SK-N-SH (cell line): ENCODE measurements at regions not wholly inside any gene's neighbourhood (a gene's known extent, or its start where the extent isn't known, plus 50 kb on each side); places are given as distances from the start of the nearest gene placed in this dataset.

Experiments
- EP300 ChIP-seq, 2 experiments: IDR thresholded peaks; 2 replicates each; pipeline versions ENCODE4 v1.4.0 to v1.6.1; 2012; ENCODE audit warnings: borderline replicate concordance in 1 of 2, low read depth in 1 of 2, low read length in 1 of 2
- MXI1 ChIP-seq: IDR thresholded peaks from 2 replicates; pipeline ENCODE4 v1.6.1; 2012; ENCODE audit warnings: mild to moderate bottlenecking, low read depth, low read length, improper control_type of control experiment
- NRF1 ChIP-seq: IDR thresholded peaks from 2 replicates; pipeline ENCODE4 v1.6.1; 2012; ENCODE audit warnings: low read depth, mild to moderate bottlenecking, low read length
- POLR2AphosphoS5 ChIP-seq: IDR thresholded peaks from 2 replicates; pipeline ENCODE4 v1.6.1; 2012; ENCODE audit warnings: low read depth, low read length
- TAF1 ChIP-seq: IDR thresholded peaks from 2 replicates; pipeline ENCODE4 v1.6.1; 2012; ENCODE audit warnings: low read depth, mild to moderate bottlenecking, low read length, moderate library complexity, borderline replicate concordance
- TCF12 ChIP-seq: IDR thresholded peaks from 2 replicates; pipeline ENCODE4 v1.4.0; 2012
- YY1 ChIP-seq: IDR thresholded peaks from 2 replicates; pipeline ENCODE4 v1.4.0; 2012; ENCODE audit warnings: low read depth, mild to moderate bottlenecking
- TF ChIP-seq, protein P1 (sequence below): fragments of 200-600 bp; sonication (generic); IDR thresholded peaks from 2 replicates; pipeline ENCODE4 v1.6.1; 2017; ENCODE audit warnings: antibody characterized with exemption, mild to moderate bottlenecking, moderate library complexity
- TF ChIP-seq, protein P2 (sequence below): IDR thresholded peaks from 2 replicates; pipeline ENCODE4 v1.4.0; 2012; ENCODE audit warnings: low read depth
- TF ChIP-seq, protein P3 (sequence below): fragments of 150-350 bp; IDR thresholded peaks from 2 replicates; pipeline ENCODE4 v1.6.1; 2017; ENCODE audit warnings: antibody characterized with exemption, low read length, low read depth, borderline replicate concordance

DNA sequence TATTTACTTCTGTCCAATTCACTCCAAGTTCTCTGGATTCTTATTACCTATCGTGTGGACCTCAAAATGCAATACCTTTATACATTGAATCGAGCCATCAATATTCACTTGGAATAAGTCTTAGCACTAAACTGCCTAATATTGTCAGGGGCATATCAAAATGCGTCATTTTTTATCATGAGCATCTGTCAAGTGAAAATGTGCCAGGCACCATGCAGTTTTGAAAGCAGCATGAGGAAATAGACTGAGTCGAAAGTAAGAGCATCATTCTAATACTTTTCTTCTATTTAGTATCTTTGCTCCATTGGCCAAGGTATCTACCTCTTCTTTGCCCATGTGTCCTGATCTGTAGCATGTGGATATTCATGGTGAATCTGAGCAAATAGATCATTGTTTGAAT lies 1193.4 kb downstream of the CDH11 start:
- no peak for TF ChIP-seq NRF1
- TF ChIP-seq, protein P1, sequence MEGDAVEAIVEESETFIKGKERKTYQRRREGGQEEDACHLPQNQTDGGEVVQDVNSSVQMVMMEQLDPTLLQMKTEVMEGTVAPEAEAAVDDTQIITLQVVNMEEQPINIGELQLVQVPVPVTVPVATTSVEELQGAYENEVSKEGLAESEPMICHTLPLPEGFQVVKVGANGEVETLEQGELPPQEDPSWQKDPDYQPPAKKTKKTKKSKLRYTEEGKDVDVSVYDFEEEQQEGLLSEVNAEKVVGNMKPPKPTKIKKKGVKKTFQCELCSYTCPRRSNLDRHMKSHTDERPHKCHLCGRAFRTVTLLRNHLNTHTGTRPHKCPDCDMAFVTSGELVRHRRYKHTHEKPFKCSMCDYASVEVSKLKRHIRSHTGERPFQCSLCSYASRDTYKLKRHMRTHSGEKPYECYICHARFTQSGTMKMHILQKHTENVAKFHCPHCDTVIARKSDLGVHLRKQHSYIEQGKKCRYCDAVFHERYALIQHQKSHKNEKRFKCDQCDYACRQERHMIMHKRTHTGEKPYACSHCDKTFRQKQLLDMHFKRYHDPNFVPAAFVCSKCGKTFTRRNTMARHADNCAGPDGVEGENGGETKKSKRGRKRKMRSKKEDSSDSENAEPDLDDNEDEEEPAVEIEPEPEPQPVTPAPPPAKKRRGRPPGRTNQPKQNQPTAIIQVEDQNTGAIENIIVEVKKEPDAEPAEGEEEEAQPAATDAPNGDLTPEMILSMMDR = no peak
- TF ChIP-seq, protein P2, sequence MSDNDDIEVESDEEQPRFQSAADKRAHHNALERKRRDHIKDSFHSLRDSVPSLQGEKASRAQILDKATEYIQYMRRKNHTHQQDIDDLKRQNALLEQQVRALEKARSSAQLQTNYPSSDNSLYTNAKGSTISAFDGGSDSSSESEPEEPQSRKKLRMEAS = no peak
- no peak for TF ChIP-seq TCF12
- TF ChIP-seq YY1 = no peak
- TF ChIP-seq POLR2AphosphoS5 = no peak
- TF ChIP-seq TAF1 = no peak
- TF ChIP-seq, protein P3, sequence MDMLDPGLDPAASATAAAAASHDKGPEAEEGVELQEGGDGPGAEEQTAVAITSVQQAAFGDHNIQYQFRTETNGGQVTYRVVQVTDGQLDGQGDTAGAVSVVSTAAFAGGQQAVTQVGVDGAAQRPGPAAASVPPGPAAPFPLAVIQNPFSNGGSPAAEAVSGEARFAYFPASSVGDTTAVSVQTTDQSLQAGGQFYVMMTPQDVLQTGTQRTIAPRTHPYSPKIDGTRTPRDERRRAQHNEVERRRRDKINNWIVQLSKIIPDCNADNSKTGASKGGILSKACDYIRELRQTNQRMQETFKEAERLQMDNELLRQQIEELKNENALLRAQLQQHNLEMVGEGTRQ = no peak
- TF ChIP-seq MXI1 = no peak
- no peak for TF ChIP-seq EP300 (IDR thresholded peaks at IDR 0.05; ENCODE audit: borderline replicate concordance in 1 of 2, low read depth in 1 of 2, low read length in 1 of 2)
